Karpas-422 (cell line): ENCODE measurements at regions not wholly inside any gene's neighbourhood (a gene's known extent, or its start where the extent isn't known, plus 50 kb on each side); places are given as distances from the start of the nearest gene placed in this dataset.

Source experiments
- DNase-seq: peaks from one replicate; pipeline ENCODE4 v3.0.0-alpha.2; 2015
- H2AFZ ChIP-seq: fragments of 200-600 bp; sonication (generic); 2 replicates; pipeline ENCODE4 v1.6.1; 2014; ENCODE audit warnings: antibody characterized with exemption, low read length, mixed read lengths
- H3K27ac ChIP-seq: fragments of 200-600 bp; sonication (generic); 2 replicates; pipeline ENCODE4 v1.5.1; 2014; ENCODE audit warnings: mild to moderate bottlenecking, low read length, moderate library complexity
- H3K27me3 ChIP-seq: fragments of 200-600 bp; sonication (generic); 2 replicates; pipeline ENCODE4 v1.6.1; 2014; ENCODE audit warnings: low read length, mixed read lengths
- H3K36me3 ChIP-seq: fragments of 200-600 bp; sonication (generic); 2 replicates; pipeline ENCODE4 v1.6.1; 2014; ENCODE audit warnings: low read length, mixed read lengths; ENCODE audit not compliant: insufficient read depth
- H3K4me1 ChIP-seq: fragments of 200-600 bp; sonication (generic); 2 replicates; pipeline ENCODE4 v1.6.1; 2014; ENCODE audit warnings: mild to moderate bottlenecking, low read length, mixed read lengths
- H3K4me2 ChIP-seq: fragments of 200-600 bp; sonication (generic); 2 replicates; pipeline ENCODE4 v1.6.1; 2014; ENCODE audit warnings: low read length, low read depth, mild to moderate bottlenecking; ENCODE audit not compliant: poor library complexity, severe bottlenecking
- H3K4me3 ChIP-seq: fragments of 200-600 bp; sonication (generic); 2 replicates; pipeline ENCODE4 v1.5.1; 2014; ENCODE audit warnings: mild to moderate bottlenecking, antibody characterized with exemption, low read length, mixed read lengths
- H3K79me2 ChIP-seq: fragments of 200-600 bp; sonication (generic); 2 replicates; pipeline ENCODE4 v1.6.1; 2014; ENCODE audit warnings: mild to moderate bottlenecking, low read length, mixed read lengths
- H3K9ac ChIP-seq: fragments of 200-600 bp; sonication (generic); 2 replicates; pipeline ENCODE4 v1.6.0; 2014; ENCODE audit warnings: low read length
- H3K9me2 ChIP-seq: fragments of 200-600 bp; sonication (generic), shearing (Covaris generic); replicated peaks from 2 replicates; pipeline ENCODE4 v1.6.0; 2014; ENCODE audit warnings: mild to moderate bottlenecking, low read length, moderate library complexity; ENCODE audit not compliant: insufficient read depth
- H3K9me3 ChIP-seq: fragments of 300-700, 200-600 bp; sonication (generic); 2 replicates; pipeline ENCODE4 v1.6.1; 2014; ENCODE audit warnings: low read length, mixed read lengths
- H4K20me1 ChIP-seq: fragments of 200-600 bp; sonication (generic); 2 replicates; pipeline ENCODE4 v1.6.1; 2014; ENCODE audit warnings: mild to moderate bottlenecking, antibody characterized with exemption, low read length, low read depth; ENCODE audit not compliant: insufficient read depth

- Histone ChIP-seq H4K20me1 (no peaks in the 10 kb centered on the region), H3K9me3 (peaks cover 13% of the 10 kb centered on the region), H3K36me3 (no peaks in the 10 kb centered on the region; the same call in 1 of the 2 replicates), H3K4me1 (no peaks in the 10 kb centered on the region), H3K9ac (no peak overlapping the region), H2AFZ (no peak overlapping the region), H3K27me3 (no peaks in the 10 kb centered on the region), H3K27ac (no peak overlapping the region), H3K4me2 (no peak overlapping the region), H3K9me2 (no peaks in the 10 kb centered on the region), H3K79me2 (no peaks in the 10 kb centered on the region), H3K4me3 (no peak overlapping the region)
- DNase-seq: no peak
These were observed 142.9 kb downstream of the DSEL start for GRCh38 chr18:67373636-67374035.

GRCh38 chr18:67367540-67367939 is 149.0 kb downstream of the DSEL start:
- Histone ChIP-seq H3K4me2 (no peak overlapping the region), H3K4me3 (no peak overlapping the region), H3K4me1 (no peaks in the 10 kb centered on the region), H3K9me3 (peaks cover 28% of the 10 kb centered on the region), H3K27ac (no peak overlapping the region), H3K79me2 (no peaks in the 10 kb centered on the region), H3K36me3 (no peaks in the 10 kb centered on the region; the same call in 1 of the 2 replicates), H4K20me1 (no peaks in the 10 kb centered on the region), H3K9me2 (no peaks in the 10 kb centered on the region), H2AFZ (no peak overlapping the region), H3K27me3 (no peaks in the 10 kb centered on the region), H3K9ac (no peak overlapping the region)
- DNase-seq: no peak

GRCh38 chr18:67363694-67364093 is 152.8 kb downstream of the DSEL start:
- H3K4me2 ChIP-seq: no peak overlapping the region
- H3K36me3 ChIP-seq: no peaks in the 10 kb centered on the region
- H3K9me2 ChIP-seq: no peaks in the 10 kb centered on the region
- no peak for DNase-seq
- no peaks in the 10 kb centered on the region for H4K20me1 ChIP-seq
- no peaks in the 10 kb centered on the region for H3K79me2 ChIP-seq
- H3K4me3 ChIP-seq: no peak overlapping the region
- no peaks in the 10 kb centered on the region for H3K27me3 ChIP-seq
- H3K4me1 ChIP-seq: no peaks in the 10 kb centered on the region
- H3K9me3 ChIP-seq: peaks cover 30% of the 10 kb centered on the region
- no peak overlapping the region for H3K27ac ChIP-seq
- no peak overlapping the region for H2AFZ ChIP-seq
- no peak overlapping the region for H3K9ac ChIP-seq

- no peak overlapping the region for H3K4me3 ChIP-seq
- no peaks in the 10 kb centered on the region for H3K27me3 ChIP-seq
- no peaks in the 10 kb centered on the region for H3K9me2 ChIP-seq
- H3K4me2 ChIP-seq: no peak overlapping the region
- peaks cover 24% of the 10 kb centered on the region for H3K9me3 ChIP-seq
- no peaks in the 10 kb centered on the region for H3K79me2 ChIP-seq
- H3K9ac ChIP-seq: no peak overlapping the region
- no peaks in the 10 kb centered on the region for H3K36me3 ChIP-seq
- no peak overlapping the region for H3K27ac ChIP-seq
- H4K20me1 ChIP-seq: no peaks in the 10 kb centered on the region
- no peak for DNase-seq
- H3K4me1 ChIP-seq: no peaks in the 10 kb centered on the region
- no peak overlapping the region for H2AFZ ChIP-seq
These were observed 153.6 kb downstream of the DSEL start for GRCh38 chr18:67362906-67363305.

- no peaks in the 10 kb centered on the region for H3K4me1 ChIP-seq
- no peaks in the 10 kb centered on the region for H3K36me3 ChIP-seq
- H3K4me3 ChIP-seq: no peak overlapping the region
- H3K27ac ChIP-seq: no peak overlapping the region
- no peak overlapping the region for H2AFZ ChIP-seq
- H3K27me3 ChIP-seq: no peaks in the 10 kb centered on the region
- no peak overlapping the region for H3K9ac ChIP-seq
- H3K4me2 ChIP-seq: no peak overlapping the region
- H4K20me1 ChIP-seq: no peaks in the 10 kb centered on the region
- no peak for DNase-seq
- H3K9me2 ChIP-seq: no peaks in the 10 kb centered on the region
- H3K79me2 ChIP-seq: no peaks in the 10 kb centered on the region
- H3K9me3 ChIP-seq: peaks cover 17% of the 10 kb centered on the region; the same call in 1 of the 2 replicates
These were observed 156.4 kb downstream of the DSEL start for GRCh38 chr18:67359873-67360838.

GRCh38 chr18:67358947-67359346 is 157.6 kb downstream of the DSEL start:
- Histone ChIP-seq H3K36me3 (no peaks in the 10 kb centered on the region), H3K4me2 (no peak overlapping the region), H3K79me2 (no peaks in the 10 kb centered on the region), H3K9ac (no peak overlapping the region), H3K27me3 (no peaks in the 10 kb centered on the region), H3K4me1 (no peaks in the 10 kb centered on the region), H3K4me3 (no peak overlapping the region), H3K9me3 (peaks cover 9% of the 10 kb centered on the region; the same call in 1 of the 2 replicates), H3K27ac (no peak overlapping the region), H3K9me2 (no peaks in the 10 kb centered on the region), H4K20me1 (no peaks in the 10 kb centered on the region), H2AFZ (no peak overlapping the region)
- no peak for DNase-seq

- Histone ChIP-seq H3K36me3 (no peaks in the 10 kb centered on the region), H3K4me3 (no peak overlapping the region), H3K79me2 (no peaks in the 10 kb centered on the region), H3K27ac (no peak overlapping the region), H3K9me3 (peaks cover 18% of the 10 kb centered on the region), H3K4me1 (no peaks in the 10 kb centered on the region), H2AFZ (no peak overlapping the region), H4K20me1 (no peaks in the 10 kb centered on the region), H3K27me3 (no peaks in the 10 kb centered on the region), H3K4me2 (no peak overlapping the region), H3K9ac (no peak overlapping the region), H3K9me2 (no peaks in the 10 kb centered on the region)
- no peak for DNase-seq
These were observed 161.8 kb downstream of the DSEL start for GRCh38 chr18:67354692-67355091.

GRCh38 chr18:67354091-67354490 is 162.4 kb downstream of the DSEL start:
- Histone ChIP-seq H3K79me2 (no peaks in the 10 kb centered on the region), H3K36me3 (no peaks in the 10 kb centered on the region), H3K9ac (no peak overlapping the region), H3K27me3 (no peaks in the 10 kb centered on the region), H3K27ac (no peak overlapping the region), H2AFZ (no peak overlapping the region), H3K4me3 (no peak overlapping the region), H3K4me2 (no peak overlapping the region), H4K20me1 (no peaks in the 10 kb centered on the region), H3K9me2 (no peaks in the 10 kb centered on the region), H3K4me1 (no peaks in the 10 kb centered on the region), H3K9me3 (peaks cover 18% of the 10 kb centered on the region)
- DNase-seq: no peak
